ENCODE measurements at regions not wholly inside any gene's neighbourhood (a gene's known extent, or its start where the extent isn't known, plus 50 kb on each side); places are given as distances from the start of the nearest gene placed in this dataset.
"Not testable (repeated sequence)": the region's sequence is repeated elsewhere in the genome, so short reads cannot be mapped to it uniquely, and the experiment has no call there.

- DNase-seq, result no peak
Observed at GRCh38 chrX:55142206-55142918, 53.5 kb downstream of the PAGE2 start.

- DNase-seq, result no peak
Observed at GRCh38 chrX:55142919-55143310, 54.1 kb downstream of the PAGE2 start.

GRCh38 chrX:55143621-55144020 lies 54.8 kb downstream of the PAGE2 start:
- DNase-seq, result peak; percentile 3

GRCh38 chrX:55144697-55145096 lies 55.9 kb downstream of the PAGE2 start:
- no peak for DNase-seq

GRCh38 chrX:55149242-55149641 lies 60.4 kb downstream of the PAGE2 start:
- DNase-seq, result no peak

- no peak for DNase-seq
Observed at GRCh38 chrX:55151199-55151598, 62.4 kb downstream of the PAGE2 start.

GRCh38 chrX:55159551-55159950 lies 60.6 kb upstream of the PAGE5 start:
- no peak for DNase-seq

- DNase-seq, result peak; percentile 87
Observed at GRCh38 chrX:55160685-55161552, 59.2 kb upstream of the PAGE5 start.

GRCh38 chrX:55161581-55161980 lies 58.6 kb upstream of the PAGE5 start:
- DNase-seq, result peak; percentile 2

GRCh38 chrX:55163171-55163570 lies 57.0 kb upstream of the PAGE5 start:
- no peak for DNase-seq

- DNase-seq, result not testable (repeated sequence)
Observed at GRCh38 chrX:55165026-55165425, 55.1 kb upstream of the PAGE5 start.

- DNase-seq, result no peak
Observed at GRCh38 chrX:55167124-55167803, 52.9 kb upstream of the PAGE5 start.

- no peak for DNase-seq
Observed at GRCh38 chrX:55167901-55168300, 52.2 kb upstream of the PAGE5 start.

GRCh38 chrX:55169782-55170181 lies 50.4 kb upstream of the PAGE5 start:
- DNase-seq, result no peak
